ENCODE measurements at regions not wholly inside any gene's neighbourhood (a gene's known extent, or its start where the extent isn't known, plus 50 kb on each side); places are given as distances from the start of the nearest gene placed in this dataset.

DNA sequence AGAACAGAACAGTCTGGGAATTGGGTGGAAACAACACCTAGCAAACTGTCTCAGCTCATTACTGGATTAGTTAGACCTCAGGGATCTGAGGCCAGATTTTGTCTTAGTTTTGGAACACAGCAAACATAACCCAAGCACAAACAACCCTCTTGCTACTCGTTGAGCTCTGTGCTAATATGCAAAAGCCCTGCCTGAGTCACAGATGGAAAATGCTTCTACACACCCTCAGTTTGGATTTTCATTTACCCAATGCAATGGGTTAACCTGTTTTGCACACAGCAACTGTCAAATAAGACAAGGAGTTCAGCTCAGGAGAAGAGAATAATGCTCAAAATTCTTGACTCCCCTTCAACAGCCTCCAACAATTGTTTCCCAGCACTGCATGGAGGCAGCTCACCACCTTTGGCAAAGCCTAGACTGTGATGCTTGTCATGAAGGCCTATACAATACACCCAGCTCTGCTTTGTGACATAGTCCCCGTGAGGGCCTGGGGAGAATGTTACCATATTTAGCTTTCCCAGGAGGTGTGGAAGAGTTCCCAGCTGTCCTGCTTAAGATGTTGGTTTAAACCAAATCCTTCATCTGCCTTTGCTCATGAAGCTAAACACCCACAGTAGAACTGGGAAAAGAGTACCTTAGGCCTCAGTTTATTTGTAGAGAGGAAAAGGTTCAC, 68.9 kb upstream of the MNS1 start:
- Histone ChIP-seq H3K36me3 (no peaks in the 10 kb centered on the region), H3K4me2 (peak overlapping the region in 8 of 11 experiments; percentile 18 to 81 (median 68); a peak in 16 of 22 replicates), H3K4me1 (peaks cover 0 to 51% (median 40%) of the 10 kb centered on the region in 10 experiments; a peak in 16 of 20 replicates), H3K27me3 (no peaks in the 10 kb centered on the region), H3K9ac (peak overlapping the region in 1 of 11 experiments; percentile 11; a peak in 1 of 22 replicates), H3K4me3 (no peak overlapping the region), H4K20me1 (no peaks in the 10 kb centered on the region), H3K27ac (peak overlapping the region in 2 of 11 experiments; percentile 17 to 24; a peak in 2 of 22 replicates), H3K9me3 (replicated peaks in 1 of 11) (no peaks in the 10 kb centered on the region; a peak in 1 of 22 replicates)
- no peak for TF ChIP-seq Cebpa-rat (IDR thresholded peaks at IDR 0.05)

- Histone ChIP-seq H3K4me2 (peak overlapping the region in 10 of 11 experiments; percentile 8 to 81 (median 64); a peak in 18 of 22 replicates), H3K27ac (peak overlapping the region in 2 of 11 experiments; percentile 17 to 24; a peak in 1 of 22 replicates), H4K20me1 (no peaks in the 10 kb centered on the region), H3K9ac (peak overlapping the region in 3 of 11 experiments; percentile 1 to 36 (median 15); a peak in 1 of 22 replicates), H3K4me1 (peaks cover 0 to 43% (median 33%) of the 10 kb centered on the region in 10 experiments; a peak in 16 of 20 replicates), H3K36me3 (no peaks in the 10 kb centered on the region), H3K9me3 (replicated peaks in 1 of 11) (no peaks in the 10 kb centered on the region; a peak in 1 of 22 replicates), H3K4me3 (no peak overlapping the region), H3K27me3 (no peaks in the 10 kb centered on the region)
- TF ChIP-seq Cebpa-rat (IDR thresholded peaks at IDR 0.05), result no peak
Observed at GRCh38 chr15:56532721-56533460, 68.0 kb upstream of the MNS1 start.

GRCh38 chr15:56530157-56530556, 65.2 kb upstream of the MNS1 start:
- H3K4me1 ChIP-seq, result peaks cover 0 to 53% (median 36%) of the 10 kb centered on the region in 10 experiments; a peak in 16 of 20 replicates
- H3K9ac ChIP-seq, result no peak overlapping the region
- TF ChIP-seq Cebpa-rat (IDR thresholded peaks at IDR 0.05), result no peak
- no peaks in the 10 kb centered on the region for H4K20me1 ChIP-seq
- no peaks in the 10 kb centered on the region for H3K36me3 ChIP-seq
- no peak overlapping the region for H3K27ac ChIP-seq
- H3K27me3 ChIP-seq, result no peaks in the 10 kb centered on the region
- H3K4me2 ChIP-seq, result no peak overlapping the region
- H3K4me3 ChIP-seq, result no peak overlapping the region
- H3K9me3 ChIP-seq (replicated peaks in 1 of 11), result no peaks in the 10 kb centered on the region; a peak in 1 of 22 replicates

GRCh38 chr15:56528136-56528535, 63.2 kb upstream of the MNS1 start:
- Histone ChIP-seq H3K4me3 (no peak overlapping the region), H4K20me1 (no peaks in the 10 kb centered on the region), H3K9ac (no peak overlapping the region), H3K27me3 (no peaks in the 10 kb centered on the region), H3K27ac (no peak overlapping the region), H3K9me3 (replicated peaks in 1 of 11) (no peaks in the 10 kb centered on the region; a peak in 1 of 22 replicates), H3K4me1 (peaks cover 0 to 36% (median 21%) of the 10 kb centered on the region in 10 experiments; a peak in 16 of 20 replicates), H3K4me2 (no peak overlapping the region), H3K36me3 (no peaks in the 10 kb centered on the region)
- TF ChIP-seq Cebpa-rat (IDR thresholded peaks at IDR 0.05), result no peak

DNA sequence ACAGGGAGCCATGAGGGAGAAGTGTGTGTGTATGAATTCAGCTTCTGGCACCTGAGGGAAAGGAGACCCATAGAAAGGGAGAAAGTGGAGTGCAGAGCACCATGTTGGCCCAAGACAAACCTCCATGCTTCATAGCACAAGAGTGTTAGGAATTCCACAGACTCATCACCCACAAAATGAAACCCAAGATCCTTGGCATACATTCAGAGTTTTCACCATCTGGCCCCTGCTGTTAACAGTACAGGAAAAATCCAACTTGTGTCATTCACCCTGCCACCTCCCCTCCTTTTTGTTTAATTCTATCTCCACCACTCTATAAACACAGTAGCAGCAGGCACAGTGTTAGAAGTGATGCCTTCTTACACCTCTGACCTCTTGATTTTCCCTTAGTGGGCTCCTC, 60.0 kb upstream of the MNS1 start:
- Histone ChIP-seq H4K20me1 (no peaks in the 10 kb centered on the region), H3K27ac (no peak overlapping the region), H3K4me3 (no peak overlapping the region), H3K27me3 (no peaks in the 10 kb centered on the region), H3K4me2 (peak overlapping the region in 1 of 11 experiments; percentile 19; a peak in 1 of 22 replicates), H3K9me3 (replicated peaks in 1 of 11) (peaks cover 0 to 8% (median 1%) of the 10 kb centered on the region in 11 experiments; a peak in 8 of 22 replicates), H3K9ac (no peak overlapping the region), H3K36me3 (no peaks in the 10 kb centered on the region), H3K4me1 (peaks cover 0 to 13% (median 5%) of the 10 kb centered on the region in 10 experiments; a peak in 8 of 20 replicates)
- no peak for TF ChIP-seq Cebpa-rat (IDR thresholded peaks at IDR 0.05)

DNA sequence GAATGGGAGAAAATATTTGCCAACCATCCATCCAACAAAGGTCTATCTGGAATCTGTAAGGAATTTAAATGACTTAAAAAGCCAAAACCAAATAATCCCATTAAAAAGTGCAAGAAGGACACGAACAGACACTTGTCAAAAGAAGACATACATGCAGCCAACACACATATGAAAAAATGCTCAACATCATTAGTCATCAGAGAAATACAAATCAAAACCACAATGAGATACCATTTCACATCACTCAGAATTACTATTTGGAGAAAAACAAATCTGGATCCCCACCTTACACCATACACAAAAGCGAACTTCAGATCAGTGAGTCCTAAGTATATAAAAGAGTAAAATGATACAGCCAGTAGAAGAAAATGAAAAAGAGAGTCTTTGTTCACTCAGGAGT, 58.6 kb upstream of the MNS1 start:
- peaks cover 0 to 13% (median 5%) of the 10 kb centered on the region in 10 experiments; a peak in 8 of 20 replicates for H3K4me1 ChIP-seq

DNA sequence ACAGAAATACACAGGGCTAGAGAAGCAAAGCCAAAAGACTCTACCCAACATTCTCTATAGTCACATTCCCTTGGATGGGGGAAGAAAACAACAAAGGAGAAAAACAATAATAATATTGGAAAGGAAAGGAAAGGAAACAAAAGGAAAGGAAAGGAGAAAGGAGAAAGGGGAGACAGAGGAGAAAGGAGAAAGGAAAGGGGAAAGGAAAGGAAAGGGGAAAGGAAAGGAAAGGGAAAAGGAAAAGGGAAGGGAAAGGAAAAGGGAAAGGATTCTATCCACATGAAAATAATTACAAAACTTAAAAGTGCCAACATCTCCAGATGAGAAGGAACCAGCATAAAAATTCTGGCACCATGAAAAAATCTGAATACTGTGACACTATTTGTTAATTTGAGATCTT, 54.1 kb upstream of the MNS1 start:
- Histone ChIP-seq H3K4me3 (no peak overlapping the region), H3K27ac (no peak overlapping the region), H3K9ac (no peak overlapping the region), H3K9me3 (replicated peaks in 1 of 11) (peaks cover 20 to 52% (median 42%) of the 10 kb centered on the region in 11 experiments; a peak in 21 of 22 replicates), H3K4me1 (no peaks in the 10 kb centered on the region), H4K20me1 (no peaks in the 10 kb centered on the region), H3K36me3 (no peaks in the 10 kb centered on the region), H3K27me3 (no peaks in the 10 kb centered on the region), H3K4me2 (no peak overlapping the region)
- TF ChIP-seq Cebpa-rat (IDR thresholded peaks at IDR 0.05), result no peak

More for the DNA sequence above, 58.6 kb upstream of the MNS1 start:
- no peak overlapping the region for H3K4me3 ChIP-seq
- no peak overlapping the region for H3K9ac ChIP-seq
- H3K27me3 ChIP-seq, result no peaks in the 10 kb centered on the region
- no peak for TF ChIP-seq Cebpa-rat (IDR thresholded peaks at IDR 0.05)
- H3K4me2 ChIP-seq, result no peak overlapping the region
- peaks cover 8 to 21% (median 15%) of the 10 kb centered on the region in 11 experiments; a peak in 20 of 22 replicates for H3K9me3 ChIP-seq (replicated peaks in 1 of 11)
- H4K20me1 ChIP-seq, result no peaks in the 10 kb centered on the region
- no peaks in the 10 kb centered on the region for H3K36me3 ChIP-seq
- H3K27ac ChIP-seq, result no peak overlapping the region
